ENCODE measurements at regions not wholly inside any gene's neighbourhood (a gene's known extent, or its start where the extent isn't known, plus 50 kb on each side); places are given as distances from the start of the nearest gene placed in this dataset.

DNA sequence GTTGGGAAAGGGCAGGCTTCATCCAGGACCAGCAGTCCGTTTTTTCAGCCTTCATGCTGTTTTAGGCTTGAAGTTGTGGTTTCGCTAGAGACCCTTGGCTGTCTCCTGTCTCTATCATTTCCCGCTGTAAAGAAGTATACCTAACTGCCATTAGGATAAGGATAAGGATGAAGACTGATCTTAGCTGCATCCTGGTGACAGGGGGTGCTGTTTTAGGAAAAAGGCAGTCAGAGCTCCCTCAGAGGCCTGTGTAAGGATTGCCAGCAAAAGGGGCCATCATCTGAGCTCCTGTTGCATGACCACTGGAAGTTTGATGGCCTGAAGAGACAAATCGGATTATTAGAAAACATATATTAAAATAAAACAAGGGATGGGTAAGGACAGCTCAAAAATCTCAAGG lies 64.8 kb upstream of the FGF10 start:
- TF ChIP-seq, protein P1, sequence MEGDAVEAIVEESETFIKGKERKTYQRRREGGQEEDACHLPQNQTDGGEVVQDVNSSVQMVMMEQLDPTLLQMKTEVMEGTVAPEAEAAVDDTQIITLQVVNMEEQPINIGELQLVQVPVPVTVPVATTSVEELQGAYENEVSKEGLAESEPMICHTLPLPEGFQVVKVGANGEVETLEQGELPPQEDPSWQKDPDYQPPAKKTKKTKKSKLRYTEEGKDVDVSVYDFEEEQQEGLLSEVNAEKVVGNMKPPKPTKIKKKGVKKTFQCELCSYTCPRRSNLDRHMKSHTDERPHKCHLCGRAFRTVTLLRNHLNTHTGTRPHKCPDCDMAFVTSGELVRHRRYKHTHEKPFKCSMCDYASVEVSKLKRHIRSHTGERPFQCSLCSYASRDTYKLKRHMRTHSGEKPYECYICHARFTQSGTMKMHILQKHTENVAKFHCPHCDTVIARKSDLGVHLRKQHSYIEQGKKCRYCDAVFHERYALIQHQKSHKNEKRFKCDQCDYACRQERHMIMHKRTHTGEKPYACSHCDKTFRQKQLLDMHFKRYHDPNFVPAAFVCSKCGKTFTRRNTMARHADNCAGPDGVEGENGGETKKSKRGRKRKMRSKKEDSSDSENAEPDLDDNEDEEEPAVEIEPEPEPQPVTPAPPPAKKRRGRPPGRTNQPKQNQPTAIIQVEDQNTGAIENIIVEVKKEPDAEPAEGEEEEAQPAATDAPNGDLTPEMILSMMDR (conservative IDR thresholded peaks at IDR 0.05), result no peak
- no peak for TF ChIP-seq ZFX (IDR thresholded peaks at IDR 0.05)

Measured in C4-2B (cell line).